ENCODE measurements at regions not wholly inside any gene's neighbourhood (a gene's known extent, or its start where the extent isn't known, plus 50 kb on each side); places are given as distances from the start of the nearest gene placed in this dataset.
A peak's percentile ranks its signal among the peaks of the same experiment; 100 is the strongest.

DNA sequence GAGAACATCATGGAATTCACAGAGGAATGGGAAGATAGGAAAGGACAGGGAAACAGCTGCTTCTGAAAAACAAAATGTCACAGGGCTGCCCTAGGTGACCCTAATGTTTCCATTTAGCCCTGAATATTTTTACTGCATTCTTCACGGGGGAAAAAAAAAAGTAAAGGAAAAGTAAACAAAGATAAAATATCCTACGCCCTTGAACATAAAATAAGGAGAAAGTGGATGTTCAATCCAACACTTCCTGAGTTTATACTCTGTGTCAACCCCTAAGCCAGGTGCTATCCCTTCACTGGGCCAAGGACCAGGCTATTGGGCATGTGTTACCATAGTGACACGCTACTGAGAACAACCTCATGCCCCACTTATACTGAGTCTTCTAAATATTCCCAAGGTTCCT lies 84.7 kb downstream of the FAM76B start:
- WGBS, 2 donors (ENCODE audit: low coverage in 1 of 2): 28 to 52% methylated on average over 3 of the region's 3 CpGs
- Histone ChIP-seq H3K9me3 (no peaks in the 10 kb centered on the region), H3K27me3 (no peaks in the 10 kb centered on the region), H3K36me3 (no peaks in the 10 kb centered on the region), H3K4me3 (no peak overlapping the region), H3K27ac (peak overlapping the region; percentile 61 to 85 (median 74)), H3K4me1 (peaks cover 14 to 66% (median 26%) of the 10 kb centered on the region in 3 donors)
- TF ChIP-seq POLR2A (IDR thresholded peaks at IDR 0.05) (no peak), EP300 (IDR thresholded peaks at IDR 0.05) (no peak), POLR2AphosphoS5 (IDR thresholded peaks at IDR 0.05) (no peak)
- TF ChIP-seq, protein P1, sequence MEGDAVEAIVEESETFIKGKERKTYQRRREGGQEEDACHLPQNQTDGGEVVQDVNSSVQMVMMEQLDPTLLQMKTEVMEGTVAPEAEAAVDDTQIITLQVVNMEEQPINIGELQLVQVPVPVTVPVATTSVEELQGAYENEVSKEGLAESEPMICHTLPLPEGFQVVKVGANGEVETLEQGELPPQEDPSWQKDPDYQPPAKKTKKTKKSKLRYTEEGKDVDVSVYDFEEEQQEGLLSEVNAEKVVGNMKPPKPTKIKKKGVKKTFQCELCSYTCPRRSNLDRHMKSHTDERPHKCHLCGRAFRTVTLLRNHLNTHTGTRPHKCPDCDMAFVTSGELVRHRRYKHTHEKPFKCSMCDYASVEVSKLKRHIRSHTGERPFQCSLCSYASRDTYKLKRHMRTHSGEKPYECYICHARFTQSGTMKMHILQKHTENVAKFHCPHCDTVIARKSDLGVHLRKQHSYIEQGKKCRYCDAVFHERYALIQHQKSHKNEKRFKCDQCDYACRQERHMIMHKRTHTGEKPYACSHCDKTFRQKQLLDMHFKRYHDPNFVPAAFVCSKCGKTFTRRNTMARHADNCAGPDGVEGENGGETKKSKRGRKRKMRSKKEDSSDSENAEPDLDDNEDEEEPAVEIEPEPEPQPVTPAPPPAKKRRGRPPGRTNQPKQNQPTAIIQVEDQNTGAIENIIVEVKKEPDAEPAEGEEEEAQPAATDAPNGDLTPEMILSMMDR (IDR thresholded peaks at IDR 0.05): no peak
- ATAC-seq: no peak

GRCh38 chr11:95703049-95703448 lies 86.5 kb downstream of the FAM76B start:
- WGBS, 2 donors (ENCODE audit: low coverage in 1 of 2): 71% methylated on average over 3 of the region's 3 CpGs; no CpG with 5 or more reads in 1 of the 2 donors
- Histone ChIP-seq H3K4me1 (peaks cover 22 to 82% (median 26%) of the 10 kb centered on the region in 3 donors), H3K36me3 (no peaks in the 10 kb centered on the region), H3K27me3 (no peaks in the 10 kb centered on the region), H3K9me3 (no peaks in the 10 kb centered on the region), H3K4me3 (no peak overlapping the region), H3K27ac (peak overlapping the region; percentile 61 to 76 (median 70))
- TF ChIP-seq EP300 (IDR thresholded peaks at IDR 0.05) (no peak), POLR2AphosphoS5 (IDR thresholded peaks at IDR 0.05) (no peak), POLR2A (IDR thresholded peaks at IDR 0.05) (no peak)
- TF ChIP-seq, protein P1 (IDR thresholded peaks at IDR 0.05): no peak
- ATAC-seq: no peak

DNA sequence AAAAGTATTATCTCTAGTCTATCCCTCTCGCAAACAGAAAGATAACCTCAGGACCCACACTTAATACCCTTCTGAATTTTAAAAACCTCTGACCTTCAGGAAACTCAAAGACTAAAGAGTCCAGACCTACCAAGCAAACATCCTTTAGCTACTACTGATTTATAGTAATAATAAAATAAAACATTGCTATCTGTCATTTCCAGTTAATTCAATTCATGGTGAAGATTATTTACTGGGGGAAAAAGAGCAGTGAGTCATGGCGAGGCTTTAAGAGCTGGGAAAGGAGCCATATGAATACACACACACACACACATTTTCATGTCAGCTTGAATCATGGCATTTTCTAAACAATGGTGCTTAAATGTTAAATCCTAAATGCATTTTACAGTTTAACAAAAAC lies 87.1 kb downstream of the FAM76B start:
- TF ChIP-seq POLR2A (IDR thresholded peaks at IDR 0.05) (no peak), EP300 (IDR thresholded peaks at IDR 0.05) (no peak), POLR2AphosphoS5 (IDR thresholded peaks at IDR 0.05) (peak; percentile 86)
- TF ChIP-seq, protein P1 (IDR thresholded peaks at IDR 0.05): no peak
- H3K27me3 ChIP-seq: no peaks in the 10 kb centered on the region
- H3K4me3 ChIP-seq: no peak overlapping the region
- H3K36me3 ChIP-seq: no peaks in the 10 kb centered on the region
- peak overlapping the region; percentile 61 to 76 (median 70) for H3K27ac ChIP-seq
- no peaks in the 10 kb centered on the region for H3K9me3 ChIP-seq
- peaks cover 22 to 86% (median 26%) of the 10 kb centered on the region in 3 donors for H3K4me1 ChIP-seq
- 35 to 53% methylated on average over 2 of the region's 2 CpGs for WGBS, 2 donors (ENCODE audit: low coverage in 1 of 2)
- ATAC-seq: no peak

GRCh38 chr11:95700471-95700817 lies 89.1 kb downstream of the FAM76B start:
- TF ChIP-seq EP300 (IDR thresholded peaks at IDR 0.05) (no peak), POLR2A (IDR thresholded peaks at IDR 0.05) (no peak), POLR2AphosphoS5 (IDR thresholded peaks at IDR 0.05) (no peak)
- TF ChIP-seq, protein P1 (IDR thresholded peaks at IDR 0.05): no peak

DNA sequence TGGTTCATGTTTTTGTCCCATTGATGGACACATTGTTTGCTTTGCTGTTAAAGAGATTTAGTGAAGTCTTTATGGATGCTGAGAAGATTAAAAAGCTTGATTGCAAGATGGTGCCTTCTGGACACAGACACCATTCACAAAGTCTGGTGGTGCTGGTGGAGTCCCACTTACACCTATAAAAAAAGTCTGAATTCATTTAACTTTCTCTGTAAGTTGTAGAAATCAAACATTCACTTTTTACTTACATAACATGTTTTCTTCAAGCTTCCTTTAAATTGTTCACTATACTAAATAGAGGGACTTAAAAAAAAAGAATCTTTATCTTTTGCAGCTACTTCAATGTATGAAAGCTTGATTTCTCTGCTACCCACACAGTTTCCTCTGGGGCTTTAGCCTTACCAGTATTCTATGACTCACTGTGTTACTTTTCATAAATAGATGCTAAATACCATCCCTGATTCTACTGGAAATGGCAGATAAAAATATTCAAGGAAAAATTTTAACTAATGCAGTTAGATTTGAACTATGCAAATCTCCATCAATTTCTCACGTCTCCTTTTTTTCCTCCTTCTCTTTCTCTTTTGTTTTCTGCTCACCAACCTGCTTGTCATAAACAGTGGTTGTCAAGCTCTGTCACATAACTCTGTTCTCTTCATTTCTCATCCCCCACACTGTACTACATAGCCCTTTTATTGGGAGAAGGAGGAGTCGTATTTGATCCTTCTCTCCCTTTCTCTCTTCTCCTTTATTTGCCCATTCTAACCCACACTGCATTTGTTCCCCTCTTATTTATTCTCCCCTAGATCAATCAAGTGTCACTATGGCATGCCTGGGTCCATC lies 89.7 kb downstream of the FAM76B start:
- TF ChIP-seq, protein P1 (IDR thresholded peaks at IDR 0.05): no peak
- peak; percentile 38 for TF ChIP-seq POLR2AphosphoS5 (IDR thresholded peaks at IDR 0.05)
- Histone ChIP-seq H3K27me3 (no peaks in the 10 kb centered on the region), H3K4me1 (peaks cover 12 to 72% (median 15%) of the 10 kb centered on the region in 3 donors), H3K36me3 (no peaks in the 10 kb centered on the region), H3K9me3 (no peaks in the 10 kb centered on the region), H3K27ac (peak overlapping the region in 1 of 4 donors; percentile 41), H3K4me3 (no peak overlapping the region)
- ATAC-seq: no peak
- whole genome bisulfite sequencing, 2 donors (ENCODE audit: low coverage in 1 of 2): 68 to 90% methylated on average over 2 of the region's 2 CpGs

More at GRCh38 chr11:95700471-95700817, 89.1 kb downstream of the FAM76B start:
- no peaks in the 10 kb centered on the region for H3K9me3 ChIP-seq
- WGBS, 2 donors (ENCODE audit: low coverage in 1 of 2): 82 to 100% methylated on average over 4 to 5 of the region's 6 CpGs
- ATAC-seq: no peak
- H3K27me3 ChIP-seq: no peaks in the 10 kb centered on the region
- no peak overlapping the region for H3K27ac ChIP-seq
- H3K4me3 ChIP-seq: no peak overlapping the region
- no peaks in the 10 kb centered on the region for H3K36me3 ChIP-seq
- H3K4me1 ChIP-seq: peaks cover 18 to 78% (median 20%) of the 10 kb centered on the region in 3 donors
